Thoracic aorta (tissue), 2 donors: ENCODE measurements at regions not wholly inside any gene's neighbourhood (a gene's known extent, or its start where the extent isn't known, plus 50 kb on each side); places are given as distances from the start of the nearest gene placed in this dataset.
"Not testable (repeated sequence)": the region's sequence is repeated elsewhere in the genome, so short reads cannot be mapped to it uniquely, and the experiment has no call there.

Experiments
- ATAC-seq: fragments of 150-250 bp; one replicate; pipeline ENCODE4 v1.8.0; 2017; ENCODE audit warnings: low read depth; ENCODE audit not compliant: insufficient number of reproducible peaks, low FRiP score
- DNase-seq: peaks from one replicate; pipeline ENCODE4 v3.0.0-alpha.2; 2020; ENCODE audit warnings: low spot score
- H3K27ac ChIP-seq, 2 donors: fragments of 200-600 bp; sonication (generic); 1 replicate in 1 of 2; 2 replicates in 1 of 2; pipeline ENCODE4 v1.5.1; 2016; ENCODE audit warnings: mild to moderate bottlenecking in 2 of 2, moderate library complexity in 2 of 2
- H3K27me3 ChIP-seq: fragments of 200-600 bp; sonication (generic); replicated peaks from 2 replicates; pipeline ENCODE4 v1.6.0; 2016; ENCODE audit warnings: mild to moderate bottlenecking; ENCODE audit not compliant: insufficient read depth
- H3K36me3 ChIP-seq: fragments of 200-600 bp; sonication (generic); one replicate; pipeline ENCODE4 v1.5.1; 2016
- H3K4me1 ChIP-seq, 2 donors: fragments of 200-600 bp; sonication (generic); 1 replicate in 1 of 2; 2 replicates in 1 of 2; pipeline versions ENCODE4 v1.5.1 to v1.6.0; 2016; ENCODE audit warnings: low read depth in 2 of 2, mild to moderate bottlenecking in 1 of 2; ENCODE audit not compliant: control insufficient read depth in 1 of 2
- H3K4me3 ChIP-seq: fragments of 200-600 bp; sonication (generic); 2 replicates; pipeline ENCODE4 v1.5.1; 2016; ENCODE audit warnings: mild to moderate bottlenecking
- H3K9me3 ChIP-seq: fragments of 200-600 bp; sonication (generic); 2 replicates; pipeline ENCODE4 v1.5.1; 2016
- TF ChIP-seq, protein P1 (sequence below): fragments of 200-600 bp; sonication (generic); IDR thresholded peaks from one replicate; pipeline ENCODE4 v1.5.1; 2019; ENCODE audit warnings: antibody characterized with exemption

DNA sequence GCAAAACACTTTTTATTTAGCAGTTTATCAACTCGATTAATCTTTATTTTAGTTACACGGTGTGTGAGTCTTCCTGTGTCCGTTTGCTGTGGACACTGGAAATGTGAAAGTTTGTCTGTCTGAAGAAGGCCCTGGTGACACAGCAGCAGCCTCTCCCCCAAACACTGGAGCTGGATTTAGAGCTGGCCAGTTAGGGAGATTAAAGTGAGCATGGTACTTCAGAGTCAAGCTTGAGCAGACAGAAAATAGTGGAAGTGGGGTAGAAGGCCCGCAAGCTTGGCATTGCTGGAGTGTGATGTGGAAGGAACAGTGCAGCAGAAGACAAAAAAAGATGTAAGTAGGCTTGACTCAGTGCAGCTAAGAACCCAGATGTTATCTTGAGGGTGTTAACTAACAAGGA, 85.9 kb downstream of the POM121L12 start:
- Histone ChIP-seq H3K27me3 (no peaks in the 10 kb centered on the region), H3K4me3 (no peak overlapping the region), H3K4me1 (peaks cover 0 to 20% of the 10 kb centered on the region in 2 donors), H3K27ac (no peak overlapping the region), H3K9me3 (no peaks in the 10 kb centered on the region), H3K36me3 (no peaks in the 10 kb centered on the region)
- TF ChIP-seq, protein P1, sequence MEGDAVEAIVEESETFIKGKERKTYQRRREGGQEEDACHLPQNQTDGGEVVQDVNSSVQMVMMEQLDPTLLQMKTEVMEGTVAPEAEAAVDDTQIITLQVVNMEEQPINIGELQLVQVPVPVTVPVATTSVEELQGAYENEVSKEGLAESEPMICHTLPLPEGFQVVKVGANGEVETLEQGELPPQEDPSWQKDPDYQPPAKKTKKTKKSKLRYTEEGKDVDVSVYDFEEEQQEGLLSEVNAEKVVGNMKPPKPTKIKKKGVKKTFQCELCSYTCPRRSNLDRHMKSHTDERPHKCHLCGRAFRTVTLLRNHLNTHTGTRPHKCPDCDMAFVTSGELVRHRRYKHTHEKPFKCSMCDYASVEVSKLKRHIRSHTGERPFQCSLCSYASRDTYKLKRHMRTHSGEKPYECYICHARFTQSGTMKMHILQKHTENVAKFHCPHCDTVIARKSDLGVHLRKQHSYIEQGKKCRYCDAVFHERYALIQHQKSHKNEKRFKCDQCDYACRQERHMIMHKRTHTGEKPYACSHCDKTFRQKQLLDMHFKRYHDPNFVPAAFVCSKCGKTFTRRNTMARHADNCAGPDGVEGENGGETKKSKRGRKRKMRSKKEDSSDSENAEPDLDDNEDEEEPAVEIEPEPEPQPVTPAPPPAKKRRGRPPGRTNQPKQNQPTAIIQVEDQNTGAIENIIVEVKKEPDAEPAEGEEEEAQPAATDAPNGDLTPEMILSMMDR, result no peak
- no peak for DNase-seq
- no peak for ATAC-seq

DNA sequence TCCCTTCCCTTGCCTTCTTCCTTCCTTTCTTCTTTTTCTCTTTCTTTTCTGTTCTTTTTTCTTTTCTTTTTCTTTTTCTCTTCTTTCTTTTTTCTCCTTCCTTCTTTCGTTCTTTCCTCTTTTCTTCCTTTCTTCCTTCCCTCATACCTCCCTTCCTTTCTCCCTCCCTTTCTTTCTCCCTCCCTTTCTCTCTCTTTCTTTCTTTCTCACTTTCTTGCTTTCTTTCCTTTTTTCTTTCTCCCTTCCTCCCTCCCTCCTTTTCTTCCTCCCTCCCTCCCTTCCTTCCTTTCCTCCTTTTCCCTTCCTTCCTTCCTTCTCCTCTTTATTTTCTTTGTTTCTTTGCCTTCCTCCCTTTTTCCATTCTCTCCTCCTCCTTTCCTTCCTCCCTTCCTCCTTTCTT, 96.3 kb downstream of the POM121L12 start:
- H3K4me3 ChIP-seq, result no peak overlapping the region
- H3K4me1 ChIP-seq, result no peaks in the 10 kb centered on the region
- DNase-seq (no peak), ATAC-seq (no peak)
- H3K27ac ChIP-seq, result no peak overlapping the region
- H3K27me3 ChIP-seq, result no peaks in the 10 kb centered on the region
- H3K9me3 ChIP-seq, result no peaks in the 10 kb centered on the region
- TF ChIP-seq, protein P1, result no peak
- no peaks in the 10 kb centered on the region for H3K36me3 ChIP-seq

DNA sequence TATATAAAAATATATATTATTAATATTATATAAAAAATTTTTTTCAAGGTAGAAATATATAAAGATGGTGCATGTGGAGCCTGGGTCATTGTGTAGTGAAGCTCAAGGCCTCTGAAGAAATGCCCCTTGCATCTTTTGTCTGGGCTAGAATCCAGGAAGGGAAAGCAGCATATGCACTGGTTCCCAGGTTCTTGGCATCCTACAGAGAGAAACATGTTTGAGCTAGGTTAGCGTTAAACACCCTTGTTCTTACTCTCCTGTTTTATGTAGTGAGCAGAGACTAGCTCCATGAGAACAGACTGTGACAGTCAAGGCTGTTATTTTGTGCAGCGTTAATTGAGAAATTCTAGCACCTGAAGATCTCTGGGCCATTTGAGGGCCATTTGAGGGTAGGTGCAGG, 116.1 kb downstream of the POM121L12 start:
- H3K9me3 ChIP-seq, result no peaks in the 10 kb centered on the region
- no peak overlapping the region for H3K27ac ChIP-seq

DNA sequence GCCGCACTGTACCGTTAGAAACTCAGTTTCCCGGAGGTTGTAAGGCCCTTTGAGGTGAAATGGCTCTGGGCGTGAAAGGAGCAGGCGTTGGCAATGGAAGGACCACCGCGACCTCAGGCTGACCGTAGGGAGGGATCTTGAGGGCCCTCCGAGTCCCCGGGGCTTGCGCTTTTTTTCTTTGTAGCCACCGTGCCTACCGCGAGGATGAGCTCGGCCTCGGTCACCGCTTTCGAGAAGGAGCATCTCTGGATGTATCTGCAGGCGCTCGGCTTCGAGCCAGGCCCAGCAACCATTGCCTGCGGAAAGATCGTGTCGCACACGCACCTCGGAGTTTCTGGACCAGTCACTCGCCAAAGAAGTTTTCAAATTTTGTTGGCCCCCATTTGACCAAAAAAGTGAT, 151.8 kb downstream of the POM121L12 start:
- DNase-seq, H3K9me3 ChIP-seq, H3K4me1 ChIP-seq, H3K27me3 ChIP-seq, H3K36me3 ChIP-seq, H3K27ac ChIP-seq, H3K4me3 ChIP-seq, ATAC-seq: not testable (repeated sequence)

More for the DNA sequence above, 116.1 kb downstream of the POM121L12 start:
- TF ChIP-seq, protein P1, result no peak
- Histone ChIP-seq H3K36me3 (no peaks in the 10 kb centered on the region), H3K27me3 (no peaks in the 10 kb centered on the region), H3K4me3 (no peak overlapping the region), H3K4me1 (no peaks in the 10 kb centered on the region)
- ATAC-seq (no peak), DNase-seq (no peak)

DNA sequence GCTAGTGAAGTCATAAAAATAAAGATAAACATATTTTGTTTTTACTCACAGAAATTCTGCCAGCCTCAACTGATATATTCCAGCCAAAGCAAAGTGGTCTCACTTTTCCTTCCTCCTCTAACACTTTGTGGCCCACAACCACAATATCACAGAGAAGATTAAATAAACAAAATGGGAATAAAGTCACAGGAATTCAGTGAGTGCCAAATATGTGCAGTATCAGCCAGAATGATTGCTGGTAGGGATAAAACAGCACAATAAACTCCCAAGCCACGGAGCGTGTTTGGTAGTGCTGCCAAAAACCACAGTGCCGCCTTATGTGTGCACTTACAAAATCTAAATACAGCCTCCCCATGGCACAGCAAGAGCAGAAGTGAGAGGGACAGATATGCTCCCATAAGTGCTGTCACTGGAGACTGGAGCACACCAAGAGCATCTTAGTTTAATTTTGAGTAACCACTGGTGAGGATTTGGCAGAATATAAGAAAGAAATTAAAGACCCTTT, 155.8 kb downstream of the POM121L12 start:
- Histone ChIP-seq H3K4me3 (peak overlapping the region; percentile 43), H3K4me1 (peaks cover 0 to 8% of the 10 kb centered on the region in 2 donors), H3K27me3 (no peaks in the 10 kb centered on the region), H3K9me3 (no peaks in the 10 kb centered on the region), H3K36me3 (no peaks in the 10 kb centered on the region), H3K27ac (peak overlapping the region in 1 of 2 donors; percentile 7)
- ATAC-seq (no peak), DNase-seq (no peak)
- TF ChIP-seq, protein P1, result no peak

DNA sequence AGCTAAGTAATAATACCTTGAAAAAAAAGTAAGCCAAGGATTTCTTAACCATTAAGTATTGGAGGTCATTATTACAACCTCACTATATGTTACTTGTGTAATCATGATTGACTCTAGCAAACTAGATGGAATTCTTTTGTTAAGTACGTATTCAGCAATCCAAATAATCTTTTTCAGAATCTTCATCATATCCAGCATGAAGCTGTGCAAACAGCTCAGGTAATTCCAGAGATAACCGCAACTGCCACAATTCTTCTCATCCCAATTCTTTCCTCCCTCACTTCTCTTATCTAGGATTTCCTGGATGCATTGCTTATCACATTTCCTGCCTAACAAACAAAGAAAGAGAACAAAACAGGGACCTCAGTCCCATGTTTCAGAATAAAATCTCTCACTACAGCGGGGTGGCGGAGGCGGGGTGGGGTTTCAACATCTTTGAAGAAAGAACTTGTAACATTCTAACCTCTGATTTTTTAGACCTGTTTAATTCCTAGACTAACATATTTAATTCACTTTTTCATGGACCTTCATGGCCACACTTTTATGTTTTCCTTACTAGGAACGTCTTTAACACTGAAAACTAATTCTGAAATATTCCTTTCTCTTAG, 156.5 kb downstream of the POM121L12 start:
- no peaks in the 10 kb centered on the region for H3K9me3 ChIP-seq
- no peak for ATAC-seq

More for the DNA sequence above, 156.5 kb downstream of the POM121L12 start:
- no peaks in the 10 kb centered on the region for H3K27me3 ChIP-seq
- no peaks in the 10 kb centered on the region for H3K36me3 ChIP-seq
- no peak for DNase-seq
- no peak overlapping the region for H3K4me3 ChIP-seq
- no peak overlapping the region for H3K27ac ChIP-seq
- peaks cover 0 to 8% of the 10 kb centered on the region in 2 donors for H3K4me1 ChIP-seq
- TF ChIP-seq, protein P1, result no peak
